Panc1 (cell line): ENCODE measurements at regions not wholly inside any gene's neighbourhood (a gene's known extent, or its start where the extent isn't known, plus 50 kb on each side); places are given as distances from the start of the nearest gene placed in this dataset.

ENCODE experiments used
- ATAC-seq: fragments of 200-7000 bp; cut with Tn5 transposase; 2 replicates; pipeline ENCODE4 v1.9.1; 2020; ENCODE audit warnings: mild to moderate bottlenecking, moderate library complexity
- BruUV-seq: library from RNA; stranded (reverse); fragments of 400-500 nt; replicated peaks from 2 replicates; lab custom pipeline; 2021; lab: Mats Ljungman, UMichigan
- CTCF ChIA-PET: fragments of 300-600 bp; sonication (Branson Sonifier 250); formaldehyde crosslinking; loops from one replicate; lab custom pipeline; 2022; ENCODE audit warnings: antibody characterized with exemption; lab: Charles Lee
- POLR2A ChIA-PET: fragments of 300-600 bp; sonication (Branson Sonifier 250); formaldehyde crosslinking; loops from one replicate; lab custom pipeline; 2022; ENCODE audit warnings: antibody characterized with exemption; lab: Charles Lee
- DNase-seq: peaks from one replicate; pipeline ENCODE4 v3.0.0-alpha.2; 2010; ENCODE audit warnings: low read depth, low spot score
- H3K27ac ChIP-seq: 2 replicates; pipeline ENCODE4 v1.5.1; 2011; ENCODE audit warnings: mild to moderate bottlenecking, low read length, inconsistent platforms
- H3K27me3 ChIP-seq: fragments of 200-500 bp; sonication (Bioruptor generic); 2 replicates; pipeline ENCODE4 v1.6.0; 2014; ENCODE audit warnings: low read length, inconsistent platforms; ENCODE audit not compliant: control insufficient read depth, insufficient read depth
- H3K36me3 ChIP-seq: fragments of 200-500 bp; sonication (Bioruptor generic); 2 replicates; pipeline ENCODE4 v1.5.1; 2014; ENCODE audit warnings: inconsistent platforms, mild to moderate bottlenecking, low read length, moderate library complexity; ENCODE audit not compliant: control insufficient read depth, insufficient read depth
- H3K4me1 ChIP-seq: 2 replicates; pipeline ENCODE4 v1.5.1; 2011; ENCODE audit warnings: inconsistent platforms, mild to moderate bottlenecking, low read length, moderate library complexity; ENCODE audit not compliant: control insufficient read depth, insufficient read depth
- H3K4me3 ChIP-seq, 2 experiments: 2 replicates each; pipeline ENCODE4 v1.5.1; 2011 to 2012; ENCODE audit warnings: low read depth in 2 of 2, low read length in 2 of 2, mild to moderate bottlenecking in 2 of 2, inconsistent platforms in 1 of 2, moderate library complexity in 1 of 2
- H3K9me3 ChIP-seq: fragments of 200-500 bp; sonication (Bioruptor generic); 2 replicates; pipeline ENCODE4 v1.5.1; 2014; ENCODE audit warnings: low read depth, mild to moderate bottlenecking, inconsistent platforms, low read length, moderate library complexity; ENCODE audit not compliant: control insufficient read depth, insufficient read depth
- CTCF ChIP-seq: fragments of 450-650 bp; IDR thresholded peaks from 2 replicates; pipeline ENCODE4 v1.5.1; 2017; ENCODE audit warnings: mild to moderate bottlenecking
- POLR2AphosphoS5 ChIP-seq: IDR thresholded peaks from 2 replicates; pipeline ENCODE4 v1.6.1; 2012; ENCODE audit warnings: mild to moderate bottlenecking, low read depth, low read length, moderate library complexity
- REST ChIP-seq, 2 experiments: IDR thresholded peaks; 2 replicates each; pipeline ENCODE4 v1.6.1; 2011 to 2012; ENCODE audit warnings: low read depth in 2 of 2, control low read depth in 1 of 2, low read length in 1 of 2, mild to moderate bottlenecking in 1 of 2, moderate library complexity in 1 of 2; ENCODE audit not compliant: insufficient read depth in 1 of 2
- SIN3A ChIP-seq: IDR thresholded peaks from 2 replicates; pipeline ENCODE4 v1.6.1; 2012; ENCODE audit warnings: low read depth, mild to moderate bottlenecking, low read length, moderate library complexity, borderline replicate concordance; ENCODE audit not compliant: insufficient read depth
- TCF7L2 ChIP-seq: IDR thresholded peaks from 2 replicates; pipeline ENCODE4 v1.6.1; 2011; ENCODE audit warnings: mild to moderate bottlenecking, low read depth, low read length, inconsistent platforms
- in situ Hi-C: cut with HindIII; loops from 2 replicates; pipeline ENCODE4 v1.10.0; 2016; ENCODE audit warnings: low sequenced_read_pairs, low pct_unique_long_range_greater_than_20kb
- intact Hi-C: fragments of 100-400 bp; cut with micrococcal nuclease; formaldehyde crosslinking; loops from one replicate; pipeline ENCODE4 v1.10.0; 2022; ENCODE audit not compliant: unreplicated experiment

- in situ Hi-C loops (no loop called here), intact Hi-C loops (no loop called here)
- no peaks in the 10 kb centered on the region for H3K4me1 ChIP-seq
- no peak overlapping the region for H3K27ac ChIP-seq
- no TSS peak for BruUV-seq
- ATAC-seq = no peak
- no peaks in the 10 kb centered on the region for H3K9me3 ChIP-seq
- no peaks in the 10 kb centered on the region for H3K27me3 ChIP-seq
- H3K4me3 ChIP-seq = no peak overlapping the region
- ChIA-PET POLR2A (no interaction called here), CTCF (no interaction called here)
- TF ChIP-seq CTCF = no peak
- DNase-seq = no peak
- no peaks in the 10 kb centered on the region for H3K36me3 ChIP-seq
These were observed 517.8 kb upstream of the CELF2 start for GRCh38 chr10:10499839-10500238.

GRCh38 chr10:10500937-10501336 is 516.7 kb upstream of the CELF2 start:
- in situ Hi-C loops = no loop called here
- Histone ChIP-seq H3K9me3 (no peaks in the 10 kb centered on the region), H3K36me3 (no peaks in the 10 kb centered on the region), H3K4me1 (no peaks in the 10 kb centered on the region), H3K27ac (no peak overlapping the region), H3K4me3 (no peak overlapping the region), H3K27me3 (no peaks in the 10 kb centered on the region)
- ATAC-seq (no peak), DNase-seq (no peak)
- POLR2A ChIA-PET = no interaction called here
- CTCF ChIA-PET = interaction anchor here (0.6 kb wide), 1 partner anchor 988 kb away, joined by 6 read pairs; no protein-coding TSS in a partner anchor
- no TSS peak for BruUV-seq
- TF ChIP-seq POLR2AphosphoS5 (no peak), TCF7L2 (no peak), SIN3A (no peak), CTCF (no peak), REST (IDR thresholded peaks at IDR 0.05; ENCODE audit: insufficient read depth in 1 of 2, low read depth in 2 of 2, low read length in 1 of 2) (no peak)
- intact Hi-C loops = no loop called here

DNA sequence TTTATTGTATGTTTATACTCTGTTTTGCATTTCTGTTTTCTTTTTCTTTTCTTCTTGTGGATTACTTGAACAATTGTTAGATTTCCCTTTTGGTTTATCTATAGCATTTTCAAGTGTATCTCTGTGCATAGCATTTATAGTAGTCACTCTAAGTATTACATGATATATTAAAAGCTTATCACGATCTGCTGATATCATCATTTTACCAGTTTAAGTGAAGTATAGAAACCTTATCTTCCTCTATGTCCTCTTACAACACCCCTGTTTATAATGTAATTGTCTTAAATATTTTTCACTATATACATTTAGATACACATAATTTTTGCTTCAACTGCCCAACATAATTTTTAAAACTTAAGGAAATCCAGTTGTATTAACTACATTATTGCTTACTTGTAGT is 513.9 kb upstream of the CELF2 start:
- DNase-seq = no peak
- no peak overlapping the region for H3K4me3 ChIP-seq
- ATAC-seq = no peak
- in situ Hi-C loops = no loop called here
- no peaks in the 10 kb centered on the region for H3K36me3 ChIP-seq
- ChIA-PET POLR2A (no interaction called here), CTCF (no interaction called here)
- no peaks in the 10 kb centered on the region for H3K27me3 ChIP-seq
- intact Hi-C loops = no loop called here
- no peak overlapping the region for H3K27ac ChIP-seq
- no peaks in the 10 kb centered on the region for H3K9me3 ChIP-seq
- no peak for TF ChIP-seq POLR2AphosphoS5
- TF ChIP-seq REST (IDR thresholded peaks at IDR 0.05; ENCODE audit: insufficient read depth in 1 of 2, low read depth in 2 of 2, low read length in 1 of 2) = no peak
- TF ChIP-seq TCF7L2 = no peak
- no peak for TF ChIP-seq SIN3A
- TF ChIP-seq CTCF = no peak
- BruUV-seq = no TSS peak
- H3K4me1 ChIP-seq = no peaks in the 10 kb centered on the region
